OCI-LY3 (cell line): ENCODE measurements at regions not wholly inside any gene's neighbourhood (a gene's known extent, or its start where the extent isn't known, plus 50 kb on each side); places are given as distances from the start of the nearest gene placed in this dataset.

ENCODE experiments used
- EZH2phosphoT487 ChIP-seq: fragments of 200-600 bp; shearing (Covaris generic); IDR thresholded peaks from 2 replicates; pipeline ENCODE4 v1.6.1; 2018; ENCODE audit warnings: antibody characterized with exemption, mixed run types, low read depth
- TF ChIP-seq, protein P1 (sequence below): fragments of 200-600, 300-600 bp; sonication (generic); IDR thresholded peaks from 2 replicates; pipeline ENCODE4 v1.5.1; 2014; ENCODE audit warnings: antibody characterized with exemption, low read length, low read depth

DNA sequence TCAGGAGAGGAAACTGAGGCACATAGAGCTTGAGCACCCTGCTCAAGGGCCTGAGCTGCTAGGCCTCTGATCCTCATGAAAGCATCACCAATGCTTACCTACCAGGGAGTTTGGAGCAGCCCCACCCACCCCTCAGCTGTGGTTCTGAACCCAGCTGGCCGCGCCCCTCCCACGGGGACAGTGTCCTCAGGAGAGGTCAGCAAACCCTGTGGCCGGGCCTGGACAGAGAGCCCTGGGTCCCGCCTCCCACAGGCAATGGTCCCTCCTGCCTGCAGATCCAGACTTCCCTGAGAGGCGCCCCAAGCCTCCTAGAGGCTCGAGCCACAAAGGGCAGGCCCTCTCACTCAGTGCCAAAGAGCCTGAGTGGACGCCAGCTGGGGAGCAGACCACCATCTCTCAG, 184.9 kb downstream of the BRD1 start:
- TF ChIP-seq, protein P1, sequence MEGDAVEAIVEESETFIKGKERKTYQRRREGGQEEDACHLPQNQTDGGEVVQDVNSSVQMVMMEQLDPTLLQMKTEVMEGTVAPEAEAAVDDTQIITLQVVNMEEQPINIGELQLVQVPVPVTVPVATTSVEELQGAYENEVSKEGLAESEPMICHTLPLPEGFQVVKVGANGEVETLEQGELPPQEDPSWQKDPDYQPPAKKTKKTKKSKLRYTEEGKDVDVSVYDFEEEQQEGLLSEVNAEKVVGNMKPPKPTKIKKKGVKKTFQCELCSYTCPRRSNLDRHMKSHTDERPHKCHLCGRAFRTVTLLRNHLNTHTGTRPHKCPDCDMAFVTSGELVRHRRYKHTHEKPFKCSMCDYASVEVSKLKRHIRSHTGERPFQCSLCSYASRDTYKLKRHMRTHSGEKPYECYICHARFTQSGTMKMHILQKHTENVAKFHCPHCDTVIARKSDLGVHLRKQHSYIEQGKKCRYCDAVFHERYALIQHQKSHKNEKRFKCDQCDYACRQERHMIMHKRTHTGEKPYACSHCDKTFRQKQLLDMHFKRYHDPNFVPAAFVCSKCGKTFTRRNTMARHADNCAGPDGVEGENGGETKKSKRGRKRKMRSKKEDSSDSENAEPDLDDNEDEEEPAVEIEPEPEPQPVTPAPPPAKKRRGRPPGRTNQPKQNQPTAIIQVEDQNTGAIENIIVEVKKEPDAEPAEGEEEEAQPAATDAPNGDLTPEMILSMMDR: no peak
- no peak for TF ChIP-seq EZH2phosphoT487
